ENCODE measurements at regions not wholly inside any gene's neighbourhood (a gene's known extent, or its start where the extent isn't known, plus 50 kb on each side); places are given as distances from the start of the nearest gene placed in this dataset.

DNA sequence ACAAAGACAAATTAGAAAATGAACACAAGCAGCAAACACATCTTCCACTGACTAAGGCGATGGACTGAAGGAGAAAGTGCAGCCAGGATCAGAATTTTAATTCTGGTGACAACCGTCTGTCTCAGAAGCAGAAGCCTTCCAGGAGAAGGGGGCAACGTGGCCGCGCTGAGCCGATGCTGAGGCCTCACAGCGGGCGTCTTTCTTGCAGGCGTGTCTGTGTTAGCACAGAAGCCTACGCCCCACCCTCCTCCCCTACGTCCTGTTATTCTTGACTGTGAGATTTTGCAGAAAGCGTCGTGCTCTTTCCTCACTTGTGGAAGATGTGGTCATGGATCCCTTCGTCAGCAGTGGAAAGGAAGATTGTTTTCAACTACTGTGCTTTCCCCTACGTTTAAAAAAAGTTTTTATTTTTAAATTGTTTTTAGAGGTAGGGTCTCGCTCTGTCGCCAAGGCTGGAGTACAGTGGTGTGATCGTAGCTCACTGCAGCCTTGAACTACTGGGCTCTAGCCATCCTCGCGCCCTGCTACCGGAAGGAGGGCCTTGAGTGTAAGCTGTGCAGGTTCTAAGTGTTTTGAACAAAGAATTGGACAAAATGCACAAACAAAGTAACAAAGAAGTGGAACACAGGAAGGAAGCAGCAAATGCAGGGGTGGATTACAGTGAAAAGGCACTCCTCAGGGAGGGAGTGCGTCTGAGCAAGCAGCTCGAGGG is 422.0 kb downstream of the GALR1 start:
- Mint-ChIP-seq H3K27me3 (peaks cover 7% of the 10 kb centered on the region), H3K36me3 (no peaks in the 10 kb centered on the region), H3K4me3 (no peak overlapping the region), H3K27ac (no peak overlapping the region), H3K4me1 (ENCODE audit: low read depth) (no peaks in the 10 kb centered on the region), H3K9me3 (no peaks in the 10 kb centered on the region)
- ChIA-PET POLR2A (no interaction called here), CTCF (no interaction called here)
- no peak for DNase-seq
- intact Hi-C loops (cut with micrococcal nuclease) = no loop called here

DNA sequence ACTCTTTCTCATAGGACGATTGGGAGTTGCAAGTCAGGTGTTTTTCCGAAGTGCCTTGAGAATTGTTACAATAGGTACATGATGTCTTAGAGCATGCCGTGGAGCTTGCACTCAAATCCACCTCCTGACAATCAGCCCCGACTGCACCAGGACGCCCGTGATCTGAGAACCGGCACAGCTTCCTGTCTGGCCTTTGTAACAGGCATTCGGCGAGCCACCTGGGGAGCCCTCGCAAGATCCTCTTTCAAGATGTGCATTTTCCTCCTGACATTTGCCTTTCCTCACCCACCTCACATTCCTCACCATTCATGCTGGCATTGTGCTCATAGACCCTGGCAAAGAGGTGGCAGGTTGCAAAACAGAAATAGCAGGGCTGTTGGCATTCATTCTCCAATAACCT is 427.3 kb downstream of the GALR1 start:
- intact Hi-C loops (cut with micrococcal nuclease) = no loop called here
- no peak for DNase-seq
- peaks cover 5% of the 10 kb centered on the region for H3K27me3 Mint-ChIP-seq
- no peaks in the 10 kb centered on the region for H3K36me3 Mint-ChIP-seq
- POLR2A ChIA-PET = no interaction called here
- no peak overlapping the region for H3K4me3 Mint-ChIP-seq
- CTCF ChIA-PET = no interaction called here
- no peaks in the 10 kb centered on the region for H3K4me1 Mint-ChIP-seq (ENCODE audit: low read depth)
- no peaks in the 10 kb centered on the region for H3K9me3 Mint-ChIP-seq
- no peak overlapping the region for H3K27ac Mint-ChIP-seq

DNA sequence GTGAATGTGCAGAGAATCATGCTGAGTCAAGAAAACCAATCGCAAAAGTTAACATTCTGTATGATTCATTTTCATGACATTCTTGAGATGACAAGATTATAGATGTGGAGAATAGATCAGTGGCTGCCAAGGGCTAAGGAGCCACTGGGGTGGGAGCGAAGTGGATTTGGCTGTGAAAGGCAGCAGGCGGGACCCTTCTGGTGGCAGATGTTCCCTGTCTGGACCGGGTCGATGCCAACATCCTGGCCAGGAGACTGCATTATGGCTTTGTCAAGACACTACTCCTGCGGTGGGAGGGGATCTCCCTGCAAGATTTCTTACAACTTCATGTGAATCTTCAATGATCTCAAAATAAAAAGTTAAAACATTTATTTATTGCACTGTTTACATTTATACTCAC is 427.9 kb downstream of the GALR1 start:
- H3K27me3 Mint-ChIP-seq = peaks cover 4% of the 10 kb centered on the region

DNA sequence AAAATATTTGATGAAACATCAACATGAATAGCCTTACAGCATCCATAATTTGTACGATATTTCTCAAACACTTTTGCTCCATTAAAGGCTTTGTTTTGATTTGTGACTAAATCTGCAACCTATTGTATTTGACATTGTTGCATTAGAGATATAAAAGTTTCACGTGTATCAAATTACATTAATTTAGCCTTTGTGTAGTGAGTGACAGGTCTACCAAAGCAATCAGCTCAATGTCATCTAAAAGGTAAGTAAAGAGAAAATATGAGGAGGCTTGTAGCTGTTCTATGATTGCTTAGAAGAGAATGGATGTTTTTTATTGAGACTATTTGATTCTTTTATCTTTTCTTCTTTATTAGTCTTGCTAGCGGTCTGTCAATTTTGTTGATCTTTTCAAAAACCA is 430.2 kb downstream of the GALR1 start:
- no peaks in the 10 kb centered on the region for H3K36me3 Mint-ChIP-seq
- H3K27me3 Mint-ChIP-seq = peaks cover 4% of the 10 kb centered on the region
- H3K4me1 Mint-ChIP-seq (ENCODE audit: low read depth) = no peaks in the 10 kb centered on the region
- intact Hi-C loops (cut with micrococcal nuclease) = no loop called here
- no peak overlapping the region for H3K4me3 Mint-ChIP-seq
- no peaks in the 10 kb centered on the region for H3K9me3 Mint-ChIP-seq
- H3K27ac Mint-ChIP-seq = no peak overlapping the region
- CTCF ChIA-PET = no interaction called here
- DNase-seq = no peak
- POLR2A ChIA-PET = no interaction called here

More for the DNA sequence above, 427.9 kb downstream of the GALR1 start:
- Mint-ChIP-seq H3K27ac (no peak overlapping the region), H3K4me3 (no peak overlapping the region), H3K9me3 (no peaks in the 10 kb centered on the region), H3K36me3 (no peaks in the 10 kb centered on the region), H3K4me1 (ENCODE audit: low read depth) (no peaks in the 10 kb centered on the region)
- ChIA-PET POLR2A (no interaction called here), CTCF (no interaction called here)
- no peak for DNase-seq
- intact Hi-C loops (cut with micrococcal nuclease) = no loop called here

DNA sequence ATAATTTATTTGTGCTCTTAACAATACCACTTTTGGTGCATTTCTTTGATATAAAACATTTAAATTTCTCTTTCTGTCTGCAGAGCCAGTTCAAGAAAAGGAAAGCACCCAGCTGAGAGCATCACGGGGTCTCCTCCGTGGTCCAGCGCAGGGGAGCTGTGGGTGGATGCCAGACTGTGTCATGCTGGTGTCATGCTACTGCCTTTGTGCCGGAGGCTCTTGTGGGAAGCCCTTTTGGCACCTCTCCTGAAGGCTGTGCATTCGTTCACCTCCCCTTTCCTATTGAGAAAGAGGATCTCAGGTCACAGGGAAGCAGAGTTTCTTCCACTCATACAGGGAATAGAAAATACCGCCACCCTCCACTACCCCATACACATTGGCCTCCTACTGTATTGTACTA is 450.4 kb downstream of the GALR1 start:
- H3K27ac Mint-ChIP-seq = no peak overlapping the region
- H3K36me3 Mint-ChIP-seq = no peaks in the 10 kb centered on the region
- intact Hi-C loops (cut with micrococcal nuclease) = loop anchor here (5.0 kb wide), 1 partner anchor 898 kb away; no protein-coding TSS in a partner anchor
- ChIA-PET POLR2A (no interaction called here), CTCF (no interaction called here)
- H3K4me3 Mint-ChIP-seq = no peak overlapping the region
- H3K4me1 Mint-ChIP-seq (ENCODE audit: low read depth) = no peaks in the 10 kb centered on the region
- no peak for DNase-seq
- H3K9me3 Mint-ChIP-seq = no peaks in the 10 kb centered on the region
- peaks cover 25% of the 10 kb centered on the region for H3K27me3 Mint-ChIP-seq

DNA sequence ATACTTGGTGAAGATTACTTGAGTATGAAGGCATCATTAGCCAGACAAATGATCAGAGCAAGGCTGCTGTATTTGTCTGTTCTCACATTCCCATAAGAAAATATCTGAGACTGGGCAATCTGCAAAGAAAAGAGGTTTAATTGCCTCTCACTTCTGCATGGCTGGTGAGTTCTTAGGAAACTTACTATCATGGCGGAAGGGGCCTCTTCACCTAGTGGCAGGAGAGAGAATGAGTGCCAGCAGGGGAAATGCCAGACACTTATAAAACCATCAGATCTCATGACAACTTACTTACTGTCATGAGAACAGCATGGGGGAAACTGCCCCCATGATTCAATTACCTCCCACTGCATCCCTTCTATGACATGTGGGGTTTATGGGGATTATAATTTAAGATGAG is 452.3 kb downstream of the GALR1 start:
- Mint-ChIP-seq H3K4me3 (no peak overlapping the region), H3K27me3 (peaks cover 33% of the 10 kb centered on the region), H3K9me3 (no peaks in the 10 kb centered on the region), H3K4me1 (ENCODE audit: low read depth) (no peaks in the 10 kb centered on the region), H3K27ac (no peak overlapping the region), H3K36me3 (no peaks in the 10 kb centered on the region)
- intact Hi-C loops (cut with micrococcal nuclease) = loop anchor here (5.0 kb wide), 1 partner anchor 900 kb away; no protein-coding TSS in a partner anchor
- ChIA-PET CTCF (interaction anchor here (0.8 kb wide), 1 partner anchor 899 kb away, joined by 3 read pairs; no protein-coding TSS in a partner anchor), POLR2A (no interaction called here)
- no peak for DNase-seq

DNA sequence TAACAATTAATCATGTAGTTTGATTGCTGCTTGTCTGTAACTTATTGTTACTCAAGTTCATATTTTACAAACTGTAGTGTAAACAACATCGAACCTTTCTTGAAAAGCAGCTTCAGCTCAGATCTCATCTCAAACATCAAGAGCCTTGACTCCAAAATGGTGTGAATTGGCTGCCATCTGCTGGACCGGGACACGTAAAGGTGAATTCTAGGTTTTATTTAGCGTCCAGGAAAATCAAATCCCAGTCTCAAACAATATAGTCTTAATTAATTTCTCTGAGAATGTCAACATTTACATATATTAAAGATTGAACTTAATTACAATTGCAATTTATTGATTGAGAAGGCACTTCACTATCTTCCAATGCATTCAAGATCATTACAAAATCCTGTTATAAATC is 453.0 kb downstream of the GALR1 start:
- Mint-ChIP-seq H3K27ac (no peak overlapping the region), H3K9me3 (peaks cover under 1% of the 10 kb centered on the region), H3K36me3 (no peaks in the 10 kb centered on the region), H3K4me3 (no peak overlapping the region), H3K27me3 (peaks cover 33% of the 10 kb centered on the region), H3K4me1 (ENCODE audit: low read depth) (no peaks in the 10 kb centered on the region)
- no peak for DNase-seq
- intact Hi-C loops (cut with micrococcal nuclease) = loop anchor here (5.0 kb wide), 1 partner anchor 900 kb away; no protein-coding TSS in a partner anchor
- POLR2A ChIA-PET = no interaction called here
- CTCF ChIA-PET = interaction anchor here (0.8 kb wide), 1 partner anchor 900 kb away, joined by 3 read pairs; no protein-coding TSS in a partner anchor

DNA sequence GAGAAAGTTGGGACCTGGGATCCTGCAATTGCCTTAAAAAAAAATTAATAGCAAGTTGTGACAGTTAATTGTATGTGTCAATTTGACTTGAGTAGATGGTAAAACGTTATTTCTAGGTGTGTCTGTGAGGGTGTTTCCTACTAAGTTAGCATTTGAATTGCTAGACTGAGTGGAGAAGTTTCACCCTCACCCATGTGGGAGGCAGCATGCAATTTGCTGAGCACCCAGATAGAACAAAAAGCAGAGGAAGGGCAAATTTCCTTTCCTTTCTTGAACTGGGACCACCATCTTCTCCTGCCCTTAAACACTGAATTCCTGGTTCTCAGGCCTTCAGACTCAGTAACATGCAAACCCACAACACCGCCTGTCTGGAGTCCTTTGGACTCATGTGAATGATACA is 455.7 kb downstream of the GALR1 start:
- DNase-seq = no peak
- intact Hi-C loops (cut with micrococcal nuclease) = no loop called here
- H3K36me3 Mint-ChIP-seq = no peaks in the 10 kb centered on the region
- H3K4me3 Mint-ChIP-seq = no peak overlapping the region
- H3K9me3 Mint-ChIP-seq = peaks cover 2% of the 10 kb centered on the region
- ChIA-PET POLR2A (no interaction called here), CTCF (no interaction called here)
- H3K27me3 Mint-ChIP-seq = peaks cover 29% of the 10 kb centered on the region
- H3K27ac Mint-ChIP-seq = no peak overlapping the region
- no peaks in the 10 kb centered on the region for H3K4me1 Mint-ChIP-seq (ENCODE audit: low read depth)

DNA sequence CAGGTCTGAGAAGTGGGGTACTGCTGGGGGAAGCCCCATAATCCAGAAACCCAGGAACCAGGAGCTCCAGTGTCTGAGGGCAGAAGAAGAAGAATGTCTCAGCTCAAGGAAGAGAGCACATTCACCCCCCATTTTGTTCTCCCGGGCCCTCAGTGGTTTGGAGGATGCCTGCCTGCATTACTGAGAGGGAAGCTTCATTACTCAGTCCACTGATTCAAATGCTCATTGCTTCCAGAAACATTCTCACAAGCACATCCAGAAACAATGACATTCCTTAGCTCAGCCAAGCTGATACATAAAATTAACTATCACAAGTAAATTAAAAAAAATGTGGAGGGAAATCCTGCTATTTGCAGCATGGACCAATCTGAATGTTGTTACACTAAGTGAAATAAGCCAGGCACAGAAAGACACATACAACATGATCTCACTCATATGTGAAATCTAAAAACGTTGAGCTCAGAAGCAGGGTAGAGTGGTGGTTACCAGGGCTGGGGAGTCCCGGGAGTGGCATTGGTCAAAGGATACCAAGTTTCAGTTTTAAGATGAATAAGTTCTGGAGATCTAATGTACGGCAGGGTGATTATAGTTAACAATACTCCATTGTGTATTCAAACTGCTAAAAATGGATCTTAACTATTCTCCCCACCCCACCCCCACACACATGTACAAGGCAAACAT is 459.3 kb downstream of the GALR1 start:
- intact Hi-C loops (cut with micrococcal nuclease) = no loop called here
- H3K4me3 Mint-ChIP-seq = no peak overlapping the region
- H3K27me3 Mint-ChIP-seq = peaks cover 20% of the 10 kb centered on the region
- H3K4me1 Mint-ChIP-seq (ENCODE audit: low read depth) = no peaks in the 10 kb centered on the region
- no peak overlapping the region for H3K27ac Mint-ChIP-seq
- ChIA-PET CTCF (no interaction called here), POLR2A (no interaction called here)
- H3K9me3 Mint-ChIP-seq = peaks cover 2% of the 10 kb centered on the region
- H3K36me3 Mint-ChIP-seq = no peaks in the 10 kb centered on the region
- DNase-seq = no peak

DNA sequence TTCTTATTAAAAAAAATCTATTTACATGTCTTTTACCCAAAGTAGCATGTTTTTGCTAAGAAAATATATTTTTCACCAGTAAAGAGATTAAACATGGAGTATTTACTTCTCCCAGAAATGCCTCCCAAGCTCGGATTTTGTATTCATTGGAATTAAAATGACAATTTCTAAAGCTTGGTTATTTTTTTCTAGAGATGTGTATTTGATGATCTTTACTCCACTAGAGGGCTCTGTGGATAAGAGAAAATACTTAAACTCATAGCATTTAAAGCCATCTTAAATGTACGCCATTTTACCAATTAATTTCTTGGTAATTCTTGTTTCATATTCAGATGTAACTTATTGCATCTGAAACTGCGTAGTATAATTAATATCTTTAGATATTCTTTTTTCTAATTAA is 461.4 kb downstream of the GALR1 start:
- Mint-ChIP-seq H3K36me3 (no peaks in the 10 kb centered on the region), H3K9me3 (peaks cover 2% of the 10 kb centered on the region), H3K4me3 (no peak overlapping the region), H3K27ac (no peak overlapping the region), H3K4me1 (ENCODE audit: low read depth) (no peaks in the 10 kb centered on the region), H3K27me3 (peaks cover 5% of the 10 kb centered on the region)
- no peak for DNase-seq
- intact Hi-C loops (cut with micrococcal nuclease) = no loop called here
- CTCF ChIA-PET = no interaction called here
- POLR2A ChIA-PET = no interaction called here

DNA sequence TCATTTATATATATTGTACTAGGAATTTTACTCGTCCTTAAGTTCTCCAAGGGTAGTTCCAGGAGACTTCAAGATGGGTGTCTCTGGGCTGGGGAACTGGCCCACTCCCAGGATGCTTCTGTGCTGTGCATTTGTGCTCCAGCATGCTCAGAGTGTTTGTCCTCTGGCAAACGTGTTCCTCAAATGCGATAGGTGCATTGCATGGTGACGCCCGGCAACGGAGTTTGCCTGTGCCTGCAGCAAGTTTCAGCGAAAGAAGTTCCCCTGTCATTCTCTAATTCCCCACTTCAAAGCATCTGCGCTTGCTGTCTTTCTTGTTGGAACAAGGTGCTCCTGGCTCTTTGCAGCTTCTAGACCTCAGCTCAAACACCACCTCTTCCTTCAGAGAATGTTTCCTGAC is 465.1 kb downstream of the GALR1 start:
- H3K4me1 Mint-ChIP-seq (ENCODE audit: low read depth) = no peaks in the 10 kb centered on the region
- peaks cover 10% of the 10 kb centered on the region for H3K27me3 Mint-ChIP-seq
- H3K9me3 Mint-ChIP-seq = no peaks in the 10 kb centered on the region
- no peak overlapping the region for H3K4me3 Mint-ChIP-seq
- H3K27ac Mint-ChIP-seq = no peak overlapping the region
- no peaks in the 10 kb centered on the region for H3K36me3 Mint-ChIP-seq
- POLR2A ChIA-PET = no interaction called here
- CTCF ChIA-PET = no interaction called here
- intact Hi-C loops (cut with micrococcal nuclease) = no loop called here
- DNase-seq = no peak

DNA sequence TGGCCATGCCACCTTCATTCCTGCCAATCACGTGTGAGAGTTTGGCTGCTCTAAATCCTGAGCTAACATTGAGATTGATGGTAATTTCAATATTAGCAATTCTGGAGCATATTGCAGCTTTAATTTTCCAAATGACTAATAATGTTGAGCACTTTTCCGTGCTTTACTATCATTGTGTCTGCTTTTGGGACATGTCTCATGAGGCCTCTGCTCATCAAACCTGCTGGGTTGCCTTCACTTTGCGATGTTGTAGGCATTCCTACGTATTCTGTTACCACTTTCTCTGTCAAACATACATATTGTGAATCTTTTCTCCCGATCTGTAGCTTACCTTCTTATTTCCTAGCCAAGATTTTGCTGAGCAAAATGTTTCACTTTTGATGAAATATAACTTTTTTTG is 466.6 kb downstream of the GALR1 start:
- DNase-seq = no peak
- intact Hi-C loops (cut with micrococcal nuclease) = no loop called here
- Mint-ChIP-seq H3K4me1 (ENCODE audit: low read depth) (no peaks in the 10 kb centered on the region), H3K9me3 (no peaks in the 10 kb centered on the region), H3K36me3 (no peaks in the 10 kb centered on the region), H3K4me3 (no peak overlapping the region), H3K27ac (no peak overlapping the region), H3K27me3 (peaks cover 10% of the 10 kb centered on the region)
- CTCF ChIA-PET = no interaction called here
- POLR2A ChIA-PET = no interaction called here

DNA sequence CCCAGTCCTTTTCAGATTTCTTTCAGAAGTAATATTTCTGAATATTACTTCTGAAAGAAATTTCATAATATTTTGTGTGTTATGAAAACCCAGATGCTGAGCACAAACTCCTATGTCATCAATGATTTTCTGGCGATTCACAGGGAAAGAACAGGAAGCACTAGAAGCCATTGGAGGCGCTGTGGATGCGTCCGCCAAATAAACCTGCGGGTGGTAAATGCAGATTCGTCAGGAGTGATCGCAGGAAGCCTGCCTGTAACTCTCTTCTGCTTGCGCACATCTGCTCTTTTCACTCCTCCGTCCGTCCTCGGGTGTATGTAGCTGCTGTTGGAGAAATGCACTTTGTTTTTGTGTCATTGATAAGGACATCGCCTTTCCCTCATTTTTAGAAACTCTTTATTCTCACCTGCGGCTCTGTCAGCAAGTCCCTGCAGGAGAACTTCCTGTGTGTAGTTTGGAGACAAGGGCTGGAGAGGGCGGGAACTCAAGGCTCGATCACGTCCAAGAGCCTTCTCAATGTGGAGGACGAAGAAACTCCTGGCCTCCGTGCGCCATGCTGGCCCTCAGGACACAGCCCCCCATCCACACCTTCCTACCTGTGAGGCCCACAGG is 483.8 kb downstream of the GALR1 start:
- Mint-ChIP-seq H3K4me3 (no peak overlapping the region), H3K36me3 (no peaks in the 10 kb centered on the region), H3K27me3 (peaks cover 10% of the 10 kb centered on the region), H3K27ac (no peak overlapping the region), H3K4me1 (ENCODE audit: low read depth) (no peaks in the 10 kb centered on the region), H3K9me3 (no peaks in the 10 kb centered on the region)
- ChIA-PET CTCF (no interaction called here), POLR2A (no interaction called here)
- DNase-seq = no peak
- intact Hi-C loops (cut with micrococcal nuclease) = no loop called here
